ENCODE measurements at regions not wholly inside any gene's neighbourhood (a gene's known extent, or its start where the extent isn't known, plus 50 kb on each side); places are given as distances from the start of the nearest gene placed in this dataset.

GRCh38 chr5:5602554-5602953 is 180.1 kb downstream of the ICE1 start:
- TF ChIP-seq, protein P1, sequence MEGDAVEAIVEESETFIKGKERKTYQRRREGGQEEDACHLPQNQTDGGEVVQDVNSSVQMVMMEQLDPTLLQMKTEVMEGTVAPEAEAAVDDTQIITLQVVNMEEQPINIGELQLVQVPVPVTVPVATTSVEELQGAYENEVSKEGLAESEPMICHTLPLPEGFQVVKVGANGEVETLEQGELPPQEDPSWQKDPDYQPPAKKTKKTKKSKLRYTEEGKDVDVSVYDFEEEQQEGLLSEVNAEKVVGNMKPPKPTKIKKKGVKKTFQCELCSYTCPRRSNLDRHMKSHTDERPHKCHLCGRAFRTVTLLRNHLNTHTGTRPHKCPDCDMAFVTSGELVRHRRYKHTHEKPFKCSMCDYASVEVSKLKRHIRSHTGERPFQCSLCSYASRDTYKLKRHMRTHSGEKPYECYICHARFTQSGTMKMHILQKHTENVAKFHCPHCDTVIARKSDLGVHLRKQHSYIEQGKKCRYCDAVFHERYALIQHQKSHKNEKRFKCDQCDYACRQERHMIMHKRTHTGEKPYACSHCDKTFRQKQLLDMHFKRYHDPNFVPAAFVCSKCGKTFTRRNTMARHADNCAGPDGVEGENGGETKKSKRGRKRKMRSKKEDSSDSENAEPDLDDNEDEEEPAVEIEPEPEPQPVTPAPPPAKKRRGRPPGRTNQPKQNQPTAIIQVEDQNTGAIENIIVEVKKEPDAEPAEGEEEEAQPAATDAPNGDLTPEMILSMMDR (IDR thresholded peaks at IDR 0.05; ENCODE audit: poor library complexity, severe bottlenecking): no peak
- TF ChIP-seq, protein P2, sequence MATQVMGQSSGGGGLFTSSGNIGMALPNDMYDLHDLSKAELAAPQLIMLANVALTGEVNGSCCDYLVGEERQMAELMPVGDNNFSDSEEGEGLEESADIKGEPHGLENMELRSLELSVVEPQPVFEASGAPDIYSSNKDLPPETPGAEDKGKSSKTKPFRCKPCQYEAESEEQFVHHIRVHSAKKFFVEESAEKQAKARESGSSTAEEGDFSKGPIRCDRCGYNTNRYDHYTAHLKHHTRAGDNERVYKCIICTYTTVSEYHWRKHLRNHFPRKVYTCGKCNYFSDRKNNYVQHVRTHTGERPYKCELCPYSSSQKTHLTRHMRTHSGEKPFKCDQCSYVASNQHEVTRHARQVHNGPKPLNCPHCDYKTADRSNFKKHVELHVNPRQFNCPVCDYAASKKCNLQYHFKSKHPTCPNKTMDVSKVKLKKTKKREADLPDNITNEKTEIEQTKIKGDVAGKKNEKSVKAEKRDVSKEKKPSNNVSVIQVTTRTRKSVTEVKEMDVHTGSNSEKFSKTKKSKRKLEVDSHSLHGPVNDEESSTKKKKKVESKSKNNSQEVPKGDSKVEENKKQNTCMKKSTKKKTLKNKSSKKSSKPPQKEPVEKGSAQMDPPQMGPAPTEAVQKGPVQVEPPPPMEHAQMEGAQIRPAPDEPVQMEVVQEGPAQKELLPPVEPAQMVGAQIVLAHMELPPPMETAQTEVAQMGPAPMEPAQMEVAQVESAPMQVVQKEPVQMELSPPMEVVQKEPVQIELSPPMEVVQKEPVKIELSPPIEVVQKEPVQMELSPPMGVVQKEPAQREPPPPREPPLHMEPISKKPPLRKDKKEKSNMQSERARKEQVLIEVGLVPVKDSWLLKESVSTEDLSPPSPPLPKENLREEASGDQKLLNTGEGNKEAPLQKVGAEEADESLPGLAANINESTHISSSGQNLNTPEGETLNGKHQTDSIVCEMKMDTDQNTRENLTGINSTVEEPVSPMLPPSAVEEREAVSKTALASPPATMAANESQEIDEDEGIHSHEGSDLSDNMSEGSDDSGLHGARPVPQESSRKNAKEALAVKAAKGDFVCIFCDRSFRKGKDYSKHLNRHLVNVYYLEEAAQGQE (IDR thresholded peaks at IDR 0.05; ENCODE audit: borderline replicate concordance): no peak

All from neural cell (in vitro differentiated cells).